Testis (tissue), 2 donors: ENCODE measurements at regions not wholly inside any gene's neighbourhood (a gene's known extent, or its start where the extent isn't known, plus 50 kb on each side); places are given as distances from the start of the nearest gene placed in this dataset.

ENCODE experiments used
- POLR2A ChIP-seq: fragments of 450-650 bp; IDR thresholded peaks from one replicate; pipeline ENCODE4 v1.6.1; 2017; ENCODE audit warnings: antibody characterized with exemption, mild to moderate bottlenecking, moderate library complexity
- TF ChIP-seq, protein P1 (sequence below), 3 experiments: fragments of 450-650 bp in 2 of 3; fragments of 200-600 bp in 1 of 3; sonication (generic) in 1 of 3; IDR thresholded peaks; one replicate each; pipeline ENCODE4 v1.5.1; 2016 to 2019; ENCODE audit warnings: antibody characterized with exemption in 3 of 3, mild to moderate bottlenecking in 2 of 3, moderate library complexity in 1 of 3

DNA sequence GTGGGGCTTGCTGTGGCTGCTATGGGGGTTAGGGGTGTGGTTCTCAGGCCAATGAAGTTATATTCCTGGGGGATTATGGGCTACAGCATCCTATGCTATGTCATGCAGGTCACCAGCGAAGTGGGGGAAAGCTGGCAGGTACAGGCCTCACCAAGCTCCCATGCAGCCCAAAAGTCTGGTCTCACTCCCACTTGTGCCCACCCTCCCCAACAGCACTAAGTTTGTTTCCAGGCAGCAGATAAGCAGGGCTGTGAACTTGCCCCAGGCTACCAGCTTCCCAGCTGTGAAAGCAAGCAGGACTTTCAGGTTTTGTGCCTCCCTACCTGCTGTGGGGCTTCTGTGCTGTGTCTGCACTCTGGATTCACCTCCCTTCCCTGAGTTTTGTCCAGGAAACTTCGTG, 469.7 kb downstream of the CPS1 start:
- TF ChIP-seq, protein P1, sequence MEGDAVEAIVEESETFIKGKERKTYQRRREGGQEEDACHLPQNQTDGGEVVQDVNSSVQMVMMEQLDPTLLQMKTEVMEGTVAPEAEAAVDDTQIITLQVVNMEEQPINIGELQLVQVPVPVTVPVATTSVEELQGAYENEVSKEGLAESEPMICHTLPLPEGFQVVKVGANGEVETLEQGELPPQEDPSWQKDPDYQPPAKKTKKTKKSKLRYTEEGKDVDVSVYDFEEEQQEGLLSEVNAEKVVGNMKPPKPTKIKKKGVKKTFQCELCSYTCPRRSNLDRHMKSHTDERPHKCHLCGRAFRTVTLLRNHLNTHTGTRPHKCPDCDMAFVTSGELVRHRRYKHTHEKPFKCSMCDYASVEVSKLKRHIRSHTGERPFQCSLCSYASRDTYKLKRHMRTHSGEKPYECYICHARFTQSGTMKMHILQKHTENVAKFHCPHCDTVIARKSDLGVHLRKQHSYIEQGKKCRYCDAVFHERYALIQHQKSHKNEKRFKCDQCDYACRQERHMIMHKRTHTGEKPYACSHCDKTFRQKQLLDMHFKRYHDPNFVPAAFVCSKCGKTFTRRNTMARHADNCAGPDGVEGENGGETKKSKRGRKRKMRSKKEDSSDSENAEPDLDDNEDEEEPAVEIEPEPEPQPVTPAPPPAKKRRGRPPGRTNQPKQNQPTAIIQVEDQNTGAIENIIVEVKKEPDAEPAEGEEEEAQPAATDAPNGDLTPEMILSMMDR (IDR thresholded peaks at IDR 0.05), result no peak
- no peak for TF ChIP-seq POLR2A
